ENCODE measurements at regions not wholly inside any gene's neighbourhood (a gene's known extent, or its start where the extent isn't known, plus 50 kb on each side); places are given as distances from the start of the nearest gene placed in this dataset.

GRCh38 chr2:198917926-198918720, 539.6 kb downstream of the SATB2 start:
- Histone ChIP-seq H3K4me1 (ENCODE audit: control insufficient read depth, insufficient read depth, low read length) (no peaks in the 10 kb centered on the region), H3K27me3 (ENCODE audit: control insufficient read depth in 1 of 2, insufficient read depth in 2 of 2, low read length in 2 of 2) (no peaks in the 10 kb centered on the region), H3K9ac (ENCODE audit: low read length in 2 of 2) (no peak overlapping the region), H3K36me3 (ENCODE audit: control insufficient read depth in 2 of 2, insufficient read depth in 2 of 2, low read length in 2 of 2) (no peaks in the 10 kb centered on the region), H3K27ac (ENCODE audit: low read length) (no peak overlapping the region), H3K9me3 (ENCODE audit: control insufficient read depth in 2 of 2, low read length in 2 of 2) (no peaks in the 10 kb centered on the region), H3K4me3 (ENCODE audit: low read length in 2 of 2) (no peak overlapping the region)

- no peaks in the 10 kb centered on the region for H3K27me3 ChIP-seq (ENCODE audit: control insufficient read depth in 1 of 2, insufficient read depth in 2 of 2, low read length in 2 of 2)
- H3K4me1 ChIP-seq (ENCODE audit: control insufficient read depth, insufficient read depth, low read length): no peaks in the 10 kb centered on the region
- H3K4me3 ChIP-seq (ENCODE audit: low read length in 2 of 2): no peak overlapping the region
- no peaks in the 10 kb centered on the region for H3K9me3 ChIP-seq (ENCODE audit: control insufficient read depth in 2 of 2, low read length in 2 of 2)
- no peak overlapping the region for H3K9ac ChIP-seq (ENCODE audit: low read length in 2 of 2)
- no peak overlapping the region for H3K27ac ChIP-seq (ENCODE audit: low read length)
- no peaks in the 10 kb centered on the region for H3K36me3 ChIP-seq (ENCODE audit: control insufficient read depth in 2 of 2, insufficient read depth in 2 of 2, low read length in 2 of 2)
Measured at GRCh38 chr2:198917275-198917674, 540.5 kb downstream of the SATB2 start.

GRCh38 chr2:198916548-198917080, 541.1 kb downstream of the SATB2 start:
- Histone ChIP-seq H3K4me3 (ENCODE audit: low read length in 2 of 2) (no peak overlapping the region), H3K9me3 (ENCODE audit: control insufficient read depth in 2 of 2, low read length in 2 of 2) (no peaks in the 10 kb centered on the region), H3K9ac (ENCODE audit: low read length in 2 of 2) (no peak overlapping the region), H3K4me1 (ENCODE audit: control insufficient read depth, insufficient read depth, low read length) (no peaks in the 10 kb centered on the region), H3K27me3 (ENCODE audit: control insufficient read depth in 1 of 2, insufficient read depth in 2 of 2, low read length in 2 of 2) (no peaks in the 10 kb centered on the region), H3K36me3 (ENCODE audit: control insufficient read depth in 2 of 2, insufficient read depth in 2 of 2, low read length in 2 of 2) (no peaks in the 10 kb centered on the region), H3K27ac (ENCODE audit: low read length) (no peak overlapping the region)

GRCh38 chr2:198913394-198914152, 544.2 kb downstream of the SATB2 start:
- no peaks in the 10 kb centered on the region for H3K9me3 ChIP-seq (ENCODE audit: control insufficient read depth in 2 of 2, low read length in 2 of 2)
- no peak overlapping the region for H3K9ac ChIP-seq (ENCODE audit: low read length in 2 of 2)
- no peaks in the 10 kb centered on the region for H3K27me3 ChIP-seq (ENCODE audit: control insufficient read depth in 1 of 2, insufficient read depth in 2 of 2, low read length in 2 of 2)
- H3K27ac ChIP-seq (ENCODE audit: low read length): no peak overlapping the region
- H3K4me1 ChIP-seq (ENCODE audit: control insufficient read depth, insufficient read depth, low read length): no peaks in the 10 kb centered on the region
- H3K4me3 ChIP-seq (ENCODE audit: low read length in 2 of 2): no peak overlapping the region
- no peaks in the 10 kb centered on the region for H3K36me3 ChIP-seq (ENCODE audit: control insufficient read depth in 2 of 2, insufficient read depth in 2 of 2, low read length in 2 of 2)

- no peaks in the 10 kb centered on the region for H3K36me3 ChIP-seq (ENCODE audit: control insufficient read depth in 2 of 2, insufficient read depth in 2 of 2, low read length in 2 of 2)
- H3K9ac ChIP-seq (ENCODE audit: low read length in 2 of 2): no peak overlapping the region
- no peak overlapping the region for H3K4me3 ChIP-seq (ENCODE audit: low read length in 2 of 2)
- no peaks in the 10 kb centered on the region for H3K9me3 ChIP-seq (ENCODE audit: control insufficient read depth in 2 of 2, low read length in 2 of 2)
- H3K27me3 ChIP-seq (ENCODE audit: control insufficient read depth in 1 of 2, insufficient read depth in 2 of 2, low read length in 2 of 2): no peaks in the 10 kb centered on the region
- H3K27ac ChIP-seq (ENCODE audit: low read length): no peak overlapping the region
- H3K4me1 ChIP-seq (ENCODE audit: control insufficient read depth, insufficient read depth, low read length): no peaks in the 10 kb centered on the region
Measured at GRCh38 chr2:198909525-198910267, 548.0 kb downstream of the SATB2 start.

- H3K4me3 ChIP-seq (ENCODE audit: low read length in 2 of 2): no peak overlapping the region
- H3K27me3 ChIP-seq (ENCODE audit: control insufficient read depth in 1 of 2, insufficient read depth in 2 of 2, low read length in 2 of 2): no peaks in the 10 kb centered on the region
- H3K9ac ChIP-seq (ENCODE audit: low read length in 2 of 2): no peak overlapping the region
- no peaks in the 10 kb centered on the region for H3K36me3 ChIP-seq (ENCODE audit: control insufficient read depth in 2 of 2, insufficient read depth in 2 of 2, low read length in 2 of 2)
- H3K4me1 ChIP-seq (ENCODE audit: control insufficient read depth, insufficient read depth, low read length): no peaks in the 10 kb centered on the region
- H3K9me3 ChIP-seq (ENCODE audit: control insufficient read depth in 2 of 2, low read length in 2 of 2): no peaks in the 10 kb centered on the region
- H3K27ac ChIP-seq (ENCODE audit: low read length): no peak overlapping the region
Measured at GRCh38 chr2:198905881-198906612, 551.7 kb downstream of the SATB2 start.

GRCh38 chr2:198901894-198902293, 555.8 kb downstream of the SATB2 start:
- no peak overlapping the region for H3K4me3 ChIP-seq (ENCODE audit: low read length in 2 of 2)
- no peak overlapping the region for H3K27ac ChIP-seq (ENCODE audit: low read length)
- H3K4me1 ChIP-seq (ENCODE audit: control insufficient read depth, insufficient read depth, low read length): no peaks in the 10 kb centered on the region
- H3K9ac ChIP-seq (ENCODE audit: low read length in 2 of 2): no peak overlapping the region
- no peaks in the 10 kb centered on the region for H3K9me3 ChIP-seq (ENCODE audit: control insufficient read depth in 2 of 2, low read length in 2 of 2)
- H3K27me3 ChIP-seq (ENCODE audit: control insufficient read depth in 1 of 2, insufficient read depth in 2 of 2, low read length in 2 of 2): no peaks in the 10 kb centered on the region
- H3K36me3 ChIP-seq (ENCODE audit: control insufficient read depth in 2 of 2, insufficient read depth in 2 of 2, low read length in 2 of 2): no peaks in the 10 kb centered on the region

GRCh38 chr2:198900141-198900540, 557.6 kb downstream of the SATB2 start:
- no peaks in the 10 kb centered on the region for H3K9me3 ChIP-seq (ENCODE audit: control insufficient read depth in 2 of 2, low read length in 2 of 2)
- no peak overlapping the region for H3K27ac ChIP-seq (ENCODE audit: low read length)
- no peak overlapping the region for H3K9ac ChIP-seq (ENCODE audit: low read length in 2 of 2)
- H3K36me3 ChIP-seq (ENCODE audit: control insufficient read depth in 2 of 2, insufficient read depth in 2 of 2, low read length in 2 of 2): no peaks in the 10 kb centered on the region
- no peaks in the 10 kb centered on the region for H3K27me3 ChIP-seq (ENCODE audit: control insufficient read depth in 1 of 2, insufficient read depth in 2 of 2, low read length in 2 of 2)
- no peaks in the 10 kb centered on the region for H3K4me1 ChIP-seq (ENCODE audit: control insufficient read depth, insufficient read depth, low read length)
- no peak overlapping the region for H3K4me3 ChIP-seq (ENCODE audit: low read length in 2 of 2)

- H3K9me3 ChIP-seq (ENCODE audit: control insufficient read depth in 2 of 2, low read length in 2 of 2): no peaks in the 10 kb centered on the region
- H3K27me3 ChIP-seq (ENCODE audit: control insufficient read depth in 1 of 2, insufficient read depth in 2 of 2, low read length in 2 of 2): no peaks in the 10 kb centered on the region
- no peak overlapping the region for H3K27ac ChIP-seq (ENCODE audit: low read length)
- H3K9ac ChIP-seq (ENCODE audit: low read length in 2 of 2): no peak overlapping the region
- no peak overlapping the region for H3K4me3 ChIP-seq (ENCODE audit: low read length in 2 of 2)
- H3K36me3 ChIP-seq (ENCODE audit: control insufficient read depth in 2 of 2, insufficient read depth in 2 of 2, low read length in 2 of 2): no peaks in the 10 kb centered on the region
- no peaks in the 10 kb centered on the region for H3K4me1 ChIP-seq (ENCODE audit: control insufficient read depth, insufficient read depth, low read length)
Measured at GRCh38 chr2:198890490-198890889, 567.2 kb downstream of the SATB2 start.

GRCh38 chr2:198883604-198884003, 574.1 kb downstream of the SATB2 start:
- Histone ChIP-seq H3K27ac (ENCODE audit: low read length) (no peak overlapping the region), H3K36me3 (ENCODE audit: control insufficient read depth in 2 of 2, insufficient read depth in 2 of 2, low read length in 2 of 2) (no peaks in the 10 kb centered on the region), H3K9ac (ENCODE audit: low read length in 2 of 2) (no peak overlapping the region), H3K4me3 (ENCODE audit: low read length in 2 of 2) (no peak overlapping the region), H3K27me3 (ENCODE audit: control insufficient read depth in 1 of 2, insufficient read depth in 2 of 2, low read length in 2 of 2) (no peaks in the 10 kb centered on the region), H3K9me3 (ENCODE audit: control insufficient read depth in 2 of 2, low read length in 2 of 2) (no peaks in the 10 kb centered on the region), H3K4me1 (ENCODE audit: control insufficient read depth, insufficient read depth, low read length) (no peaks in the 10 kb centered on the region)

Data from stomach smooth muscle (tissue), 2 donors.